NCI-H510A (cell line): ENCODE measurements at regions not wholly inside any gene's neighbourhood (a gene's known extent, or its start where the extent isn't known, plus 50 kb on each side); places are given as distances from the start of the nearest gene placed in this dataset.
"Not testable (repeated sequence)": the region's sequence is repeated elsewhere in the genome, so short reads cannot be mapped to it uniquely, and the experiment has no call there.

Experiments
- DNase-seq: peaks from one replicate; lab custom pipeline; 2025; lab: John Stamatoyannopoulos, UW

DNA sequence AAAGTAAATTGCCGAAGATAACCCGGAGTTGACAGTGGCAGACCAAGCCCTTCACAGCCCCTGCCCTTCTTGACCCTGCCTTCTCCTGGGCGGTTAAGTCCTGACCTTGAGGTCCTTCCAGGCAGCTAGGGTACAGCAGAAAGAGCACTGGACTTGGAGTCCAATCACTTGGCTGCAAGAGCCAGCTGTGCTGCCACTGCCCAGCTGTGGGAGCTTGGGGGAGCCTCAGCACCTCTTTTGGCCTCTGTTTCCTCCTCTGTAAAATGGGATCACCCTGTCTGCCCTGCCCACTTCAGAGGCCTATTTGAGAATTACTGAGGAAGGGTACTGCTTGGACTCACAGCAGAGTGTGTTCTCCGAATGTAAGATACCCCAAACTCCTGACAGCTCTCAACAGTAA, 66.2 kb upstream of the SMAD6 start:
- DNase-seq, result no peak

DNA sequence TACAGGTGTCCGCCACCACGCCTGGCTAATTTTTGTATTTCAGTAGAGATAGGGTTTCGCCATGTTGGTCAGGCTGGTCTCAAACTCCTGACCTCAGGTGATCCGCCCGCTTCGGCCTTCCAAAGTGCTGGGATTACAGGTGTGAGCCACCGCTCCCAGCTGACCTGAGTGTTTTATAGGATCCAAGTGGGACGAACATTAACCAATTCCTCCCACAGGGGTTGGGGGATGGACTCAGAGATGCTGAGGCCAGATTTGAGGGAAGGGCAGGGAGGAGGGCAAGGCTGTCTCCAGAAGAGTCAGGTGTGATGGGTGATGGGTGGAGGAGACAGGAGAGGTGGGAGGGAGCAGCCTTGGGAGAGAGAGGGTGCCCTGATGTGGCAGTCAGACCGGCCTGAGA, 65.0 kb upstream of the SMAD6 start:
- not testable (repeated sequence) for DNase-seq

DNA sequence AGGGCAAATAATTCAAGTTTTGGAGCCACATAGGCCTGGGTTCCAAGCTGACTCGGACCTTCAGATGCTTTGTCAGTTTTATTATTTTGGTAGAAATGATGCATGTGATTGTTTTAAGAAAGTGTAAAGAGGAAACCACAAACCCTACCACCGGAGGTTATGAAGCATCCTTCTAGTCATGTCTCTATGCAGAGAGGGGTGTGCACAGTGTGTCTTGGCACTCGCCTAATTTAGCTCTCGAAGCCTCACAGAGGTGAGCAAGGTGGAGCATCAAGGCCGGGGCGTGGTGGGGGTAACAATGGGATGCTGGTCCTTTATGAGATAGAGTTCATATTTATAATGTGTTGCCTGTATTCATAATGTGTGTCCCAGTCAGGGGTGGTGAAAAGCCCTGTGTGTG, 63.7 kb upstream of the SMAD6 start:
- DNase-seq, result no peak

DNA sequence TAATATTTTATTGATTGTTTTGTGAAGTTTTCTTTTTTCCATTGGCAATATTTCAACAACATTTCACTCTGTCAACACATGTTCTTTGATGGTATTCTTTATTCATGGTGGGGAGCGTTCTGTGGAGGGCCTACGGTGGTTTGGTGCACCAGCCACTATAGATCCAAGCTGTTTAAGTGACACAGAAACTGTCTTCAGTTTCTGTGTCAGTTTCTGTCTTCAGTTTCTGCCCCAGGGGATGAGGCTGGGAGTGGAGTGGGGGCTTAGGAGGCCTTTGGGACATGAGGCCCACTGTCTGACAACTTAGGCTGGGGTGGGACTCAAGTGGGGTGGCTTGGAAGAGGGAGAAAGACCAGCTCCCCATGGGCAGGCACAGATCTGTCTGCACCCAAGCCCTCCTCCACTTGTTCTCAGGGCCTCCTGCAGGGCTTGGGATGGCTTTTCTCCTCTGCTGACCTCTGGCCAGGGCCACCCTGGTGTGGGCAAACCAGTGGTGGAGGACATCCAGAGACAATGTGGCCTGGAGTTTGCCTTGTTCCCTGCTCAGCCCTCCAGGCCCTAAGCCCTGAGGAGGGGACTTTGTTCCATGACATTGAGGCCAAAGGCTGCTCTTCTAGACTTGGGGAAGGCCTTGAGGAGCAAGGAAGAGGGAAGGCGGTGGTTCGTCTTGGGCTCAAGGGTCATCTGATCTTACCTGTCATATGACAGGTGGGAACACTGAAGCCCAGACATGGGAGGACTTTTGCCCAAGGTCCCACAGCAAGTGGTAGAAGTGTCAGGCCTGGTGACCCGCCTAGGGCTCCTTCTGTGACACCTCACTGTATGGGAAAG, 60.3 kb upstream of the SMAD6 start:
- DNase-seq, result no peak

DNA sequence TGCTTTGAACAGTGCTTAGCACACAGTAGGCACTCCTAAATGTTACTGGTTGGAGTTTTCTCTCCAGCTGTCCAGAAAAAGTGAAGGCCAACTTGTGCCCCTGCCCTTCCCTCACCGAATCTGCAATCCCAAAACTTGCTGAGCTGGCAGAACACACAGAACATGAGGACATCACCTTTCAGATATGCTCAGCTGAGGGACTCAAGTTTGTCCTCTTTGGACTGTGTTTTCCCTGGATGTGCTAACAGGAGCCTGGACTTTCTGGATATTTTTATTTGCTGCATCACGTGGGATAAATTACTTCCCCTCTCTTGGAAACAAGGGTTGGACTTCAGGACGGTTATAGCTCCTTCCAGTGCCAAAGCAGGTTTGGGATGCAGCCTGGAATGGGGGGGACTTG, 59.5 kb upstream of the SMAD6 start:
- DNase-seq, result no peak

DNA sequence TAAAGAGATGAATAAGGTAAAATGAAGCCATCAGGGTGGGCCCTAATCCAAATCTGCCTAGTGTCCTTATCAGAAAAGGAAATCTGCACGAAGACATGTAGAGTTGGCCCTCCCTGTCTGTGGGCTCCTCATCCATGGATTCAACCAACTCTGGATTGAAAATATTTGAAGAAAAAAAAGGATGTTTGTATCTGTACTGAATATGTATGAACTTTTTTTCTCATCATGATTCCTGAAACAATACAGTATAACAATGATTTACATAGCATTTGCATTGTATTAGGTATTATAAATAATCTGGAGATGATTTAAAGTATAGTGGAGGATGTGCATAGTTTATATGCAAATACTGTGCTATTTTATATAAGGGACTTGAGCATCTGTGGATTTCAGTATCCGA, 59.0 kb upstream of the SMAD6 start:
- DNase-seq, result no peak

DNA sequence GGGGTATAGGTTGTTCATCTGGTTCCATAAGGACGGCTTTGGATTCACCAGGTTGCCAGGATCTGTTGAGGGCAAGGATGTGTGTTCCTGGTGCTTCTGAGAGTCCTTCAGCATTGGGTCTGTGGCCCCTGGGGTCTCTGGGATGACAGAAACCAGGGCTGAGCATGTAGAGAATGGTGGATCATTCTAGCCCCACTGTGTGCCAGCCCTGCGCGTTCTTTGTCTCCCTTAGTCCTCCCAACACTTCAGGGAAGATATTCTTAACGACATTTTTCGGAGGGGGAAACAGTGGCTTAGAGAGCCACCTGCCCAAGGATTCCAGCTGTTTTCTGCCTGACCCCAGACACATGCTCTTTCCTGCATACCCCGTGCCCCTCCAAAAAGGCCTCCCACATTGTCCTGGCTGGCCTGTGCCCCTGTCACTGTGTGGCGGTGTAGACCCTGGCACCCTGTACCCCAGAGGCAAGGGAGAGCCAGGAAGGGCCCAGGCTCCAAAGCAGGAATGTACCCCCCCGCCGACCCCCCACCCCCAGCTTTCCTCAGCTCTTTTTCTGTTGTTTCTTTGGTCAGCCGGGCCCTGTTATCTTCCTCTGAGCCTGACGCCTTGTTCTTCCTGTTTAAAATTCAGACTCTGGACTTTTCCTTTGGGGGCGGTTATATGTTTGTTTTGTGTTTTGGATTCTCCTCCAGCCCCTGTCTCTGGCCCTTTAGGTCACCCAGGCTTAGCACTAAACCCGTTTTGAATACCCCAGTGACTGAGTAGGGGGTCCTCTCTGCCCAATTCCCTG, 57.8 kb upstream of the SMAD6 start:
- DNase-seq, result no peak

DNA sequence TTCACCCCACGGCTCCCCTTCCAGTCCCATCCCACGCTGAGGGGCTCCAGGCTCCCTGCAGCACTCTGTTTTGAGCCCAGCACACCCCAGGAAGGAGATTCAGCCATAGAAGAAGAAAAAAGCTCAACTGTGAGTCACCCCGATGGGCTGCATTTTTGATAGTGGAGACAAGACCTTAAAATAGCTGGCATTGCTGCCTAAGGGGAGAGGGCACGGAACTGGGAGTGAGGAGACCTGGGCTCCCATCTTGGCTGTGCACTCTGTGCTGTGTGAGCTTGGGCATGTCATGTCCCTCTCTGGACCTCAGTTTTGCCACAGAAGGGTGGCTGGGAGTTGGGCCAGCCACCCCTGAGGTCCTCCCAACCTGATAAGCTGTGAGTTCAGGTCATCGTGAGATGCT, 57.2 kb upstream of the SMAD6 start:
- no peak for DNase-seq

DNA sequence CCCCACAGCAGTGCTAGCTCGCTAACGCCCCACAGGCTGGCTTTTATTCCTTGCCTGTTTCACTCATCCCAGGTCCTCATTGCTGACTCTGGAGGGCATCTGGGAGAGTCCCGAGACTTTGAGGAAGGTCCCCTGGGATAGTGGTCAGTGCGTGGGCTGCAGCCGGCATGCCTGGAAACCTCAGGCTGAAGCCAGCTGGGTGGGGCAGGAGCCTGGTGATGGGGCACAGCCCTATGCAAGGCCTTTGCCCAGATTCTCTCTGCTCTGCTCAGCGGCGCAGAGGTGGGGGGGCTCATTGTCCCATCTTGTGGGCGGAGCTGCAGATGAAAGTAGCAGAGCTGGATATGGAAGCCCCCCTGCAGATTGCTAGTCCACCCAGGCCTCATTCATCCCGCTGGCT, 55.7 kb upstream of the SMAD6 start:
- no peak for DNase-seq

DNA sequence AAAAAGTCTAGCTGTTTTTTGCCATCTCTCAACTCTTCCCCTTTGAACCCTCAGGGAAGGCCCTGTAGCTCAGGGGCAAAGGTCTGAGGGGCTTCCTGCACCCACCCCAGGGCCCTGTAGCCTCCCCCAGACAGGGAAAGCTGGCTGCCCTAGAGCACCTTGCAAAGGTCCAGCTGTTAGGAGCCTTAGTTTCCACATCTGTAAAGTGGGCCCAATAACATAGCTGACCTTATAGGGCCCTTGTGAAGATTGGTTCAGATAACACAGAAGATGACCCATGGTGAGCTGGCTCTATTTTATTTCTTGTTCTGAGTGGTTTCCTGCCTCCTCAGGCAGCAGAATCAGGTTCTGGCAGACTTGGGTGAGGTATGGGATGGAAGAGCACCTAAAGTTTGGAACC, 55.2 kb upstream of the SMAD6 start:
- no peak for DNase-seq

DNA sequence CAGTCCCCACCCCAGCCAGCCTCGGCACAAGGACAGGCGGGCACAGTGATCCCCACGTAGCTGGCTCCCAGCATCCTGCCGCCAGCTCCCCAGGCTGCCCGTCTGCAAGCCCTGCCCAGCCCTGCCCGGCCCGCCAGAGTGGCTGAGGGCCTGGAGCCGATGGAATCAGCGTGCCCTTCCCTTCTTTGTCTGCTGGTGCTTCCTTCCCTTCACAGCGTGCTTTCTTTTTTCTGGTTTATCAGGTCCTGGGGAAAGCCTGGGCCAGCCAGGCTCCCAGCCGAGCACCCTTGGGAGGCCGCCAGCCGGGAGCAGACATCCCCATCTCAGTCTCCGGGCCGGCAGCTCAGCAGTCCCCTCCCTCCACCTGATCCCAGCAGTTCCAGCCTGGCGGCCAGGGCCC, 54.7 kb upstream of the SMAD6 start:
- DNase-seq, result no peak

DNA sequence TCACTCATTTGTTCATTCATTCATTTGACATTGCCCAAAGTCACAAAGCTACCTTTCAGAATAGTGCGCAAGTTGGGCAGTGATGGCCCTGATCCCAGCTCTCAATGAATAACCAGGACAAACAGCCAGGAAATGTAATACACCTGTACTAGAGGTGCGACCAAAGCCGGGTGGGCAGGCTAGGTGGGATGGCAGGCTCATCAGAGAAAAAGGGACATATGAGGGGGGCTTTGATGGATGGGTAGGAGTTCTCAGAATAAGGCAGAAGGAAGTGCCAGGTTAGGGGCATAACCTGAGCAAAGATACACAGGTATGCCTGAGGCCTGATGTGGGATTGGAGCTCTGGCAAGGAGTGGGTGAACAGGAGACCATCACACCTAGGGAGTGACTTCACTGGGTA, 53.4 kb upstream of the SMAD6 start:
- DNase-seq, result no peak

DNA sequence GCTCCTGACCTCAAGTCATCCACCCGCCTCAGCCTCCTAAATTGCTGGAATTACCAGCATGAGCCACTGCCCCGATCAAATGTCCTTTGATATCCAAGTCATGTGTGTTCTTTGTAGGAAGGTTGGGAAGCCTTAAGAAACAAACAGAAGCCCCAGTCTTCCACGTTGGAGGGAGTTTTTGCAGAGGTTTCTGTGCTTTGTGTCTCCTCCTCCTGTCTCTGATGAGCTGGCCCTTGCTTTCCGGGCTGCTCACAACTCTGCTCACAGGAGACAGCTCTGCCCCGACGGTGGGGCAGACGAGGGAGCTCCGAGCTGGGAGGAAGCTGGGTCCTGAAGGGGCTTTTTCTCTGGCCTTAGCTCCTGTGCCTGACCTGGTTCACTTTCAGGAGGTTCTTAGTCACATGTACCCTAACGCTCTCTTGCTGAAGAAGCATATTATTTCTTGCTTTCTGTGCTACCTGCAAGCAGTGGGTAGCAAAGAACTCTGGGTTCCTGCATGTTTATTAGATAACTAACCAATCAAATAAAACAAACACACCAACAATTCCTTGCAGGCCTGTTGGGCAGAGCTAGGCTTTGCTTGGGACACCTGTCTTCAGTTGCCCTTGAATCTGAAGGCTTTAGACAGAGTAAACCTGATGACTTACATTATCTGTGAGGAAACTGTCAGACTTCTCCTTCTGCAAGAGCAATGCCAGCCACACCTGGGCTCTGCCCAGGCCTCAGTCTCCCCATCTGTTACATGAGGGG, 52.6 kb upstream of the SMAD6 start:
- no peak for DNase-seq

DNA sequence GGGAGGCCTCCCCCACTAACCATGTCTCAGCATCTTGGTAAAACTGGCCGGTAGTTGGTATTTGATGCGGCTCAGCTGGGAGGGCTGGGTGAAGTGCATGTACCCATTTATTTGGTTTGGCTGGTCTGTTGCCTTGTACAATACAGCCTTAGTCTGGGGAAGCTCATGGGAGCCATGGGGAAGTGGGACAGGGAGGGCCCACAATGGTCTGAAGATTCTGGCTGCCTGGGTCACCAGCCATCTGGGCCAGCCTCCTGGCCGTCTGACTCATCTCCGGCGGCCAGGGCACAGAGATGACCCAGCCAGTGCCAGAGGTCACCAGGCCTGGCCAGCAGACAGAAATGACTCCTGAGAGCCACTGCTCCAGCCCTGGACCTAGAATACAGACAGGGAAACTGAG, 51.6 kb upstream of the SMAD6 start:
- DNase-seq, result no peak

DNA sequence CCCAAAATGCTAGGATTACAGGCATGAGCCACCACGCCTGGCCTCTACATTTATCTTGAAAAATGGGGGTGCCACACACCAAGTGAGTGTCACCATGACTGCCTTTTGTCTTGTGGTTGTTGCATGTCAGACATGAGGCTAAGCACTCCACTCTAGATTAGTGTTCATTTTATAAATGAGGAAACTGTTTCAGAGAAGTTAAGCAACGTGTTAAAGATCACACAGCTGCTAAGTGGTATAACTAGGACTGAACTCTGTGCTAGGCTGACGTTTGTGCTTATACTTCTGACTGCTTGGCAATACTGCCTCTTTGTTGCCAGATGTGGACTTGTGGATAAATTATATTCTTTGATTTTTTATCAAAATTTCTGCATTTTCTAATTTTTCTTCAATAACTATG, 50.8 kb upstream of the SMAD6 start:
- no peak for DNase-seq

DNA sequence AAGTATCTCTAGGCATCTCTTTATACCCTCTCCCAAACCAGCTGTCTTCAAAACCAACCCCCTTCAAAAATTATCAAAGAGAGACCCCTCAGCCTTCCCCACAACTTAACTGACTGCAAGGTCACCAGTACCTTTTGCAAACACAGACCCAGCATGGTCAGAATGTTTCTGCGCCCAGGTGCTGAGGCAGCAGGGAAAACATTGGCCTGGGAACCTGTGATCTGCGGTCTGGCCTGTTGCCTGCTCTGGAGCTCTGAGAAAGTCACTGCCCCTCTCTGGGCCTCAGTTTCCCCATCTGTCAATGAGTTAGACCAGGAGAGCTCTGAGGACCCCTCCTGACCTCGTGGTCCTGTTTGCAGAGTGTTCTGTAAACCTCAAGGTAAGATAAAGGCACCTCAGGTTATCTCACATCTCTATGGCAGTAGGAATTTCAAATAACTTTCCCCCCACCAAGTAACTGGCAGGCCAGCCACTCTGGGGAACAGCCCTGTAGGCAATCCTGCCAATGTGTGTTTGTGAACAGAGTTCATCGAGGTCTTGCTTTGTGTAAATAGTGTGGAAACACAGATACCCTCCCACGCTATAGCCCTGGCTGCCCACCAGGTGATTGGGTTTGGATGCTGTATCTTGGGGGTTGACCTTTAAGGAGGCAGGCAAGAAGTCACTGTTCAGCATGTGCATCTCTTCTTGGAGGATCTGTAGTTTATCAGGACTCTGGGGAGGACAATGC, 50.0 kb upstream of the SMAD6 start:
- DNase-seq, result no peak
